Mucosa of rectum (tissue), 2 donors: ENCODE measurements at regions not wholly inside any gene's neighbourhood (a gene's known extent, or its start where the extent isn't known, plus 50 kb on each side); places are given as distances from the start of the nearest gene placed in this dataset.
"Not testable (repeated sequence)": the region's sequence is repeated elsewhere in the genome, so short reads cannot be mapped to it uniquely, and the experiment has no call there.

Experiments
- H3K27ac ChIP-seq, 2 donors: one replicate each; pipeline ENCODE4 v1.7.0; 2013; ENCODE audit warnings: inconsistent platforms in 2 of 2, low read depth in 2 of 2, low read length in 2 of 2
- H3K27me3 ChIP-seq, 2 donors: one replicate each; pipeline ENCODE4 v1.7.0; 2013; ENCODE audit warnings: low read length in 2 of 2; ENCODE audit not compliant: control insufficient read depth in 2 of 2, insufficient read depth in 2 of 2
- H3K36me3 ChIP-seq, 2 donors: one replicate each; pipeline ENCODE4 v1.7.0; 2013; ENCODE audit warnings: low read length in 2 of 2; ENCODE audit not compliant: control insufficient read depth in 2 of 2, insufficient read depth in 2 of 2
- H3K4me1 ChIP-seq, 2 donors: one replicate each; pipeline ENCODE4 v1.7.0; 2013; ENCODE audit warnings: low read length in 2 of 2, mild to moderate bottlenecking in 1 of 2; ENCODE audit not compliant: control insufficient read depth in 2 of 2, insufficient read depth in 2 of 2
- H3K4me3 ChIP-seq, 2 donors: one replicate each; pipeline ENCODE4 v1.7.0; 2013; ENCODE audit warnings: low read length in 2 of 2
- H3K9ac ChIP-seq, 2 donors: one replicate each; pipeline ENCODE4 v1.7.0; 2013; ENCODE audit warnings: low read length in 2 of 2, low read depth in 1 of 2, mild to moderate bottlenecking in 1 of 2
- H3K9me3 ChIP-seq, 2 donors: one replicate each; pipeline ENCODE4 v1.7.0; 2013; ENCODE audit warnings: low read length in 2 of 2; ENCODE audit not compliant: control insufficient read depth in 2 of 2
- donor health status: healthy.
- donor health status: Normal muscosa, but diverticular disease.

GRCh38 chr15:53160092-53160704 is 370.1 kb upstream of the ONECUT1 start:
- Histone ChIP-seq H3K9me3 (no peaks in the 10 kb centered on the region), H3K4me3 (no peak overlapping the region), H3K27ac (no peak overlapping the region), H3K9ac (no peak overlapping the region), H3K36me3 (no peaks in the 10 kb centered on the region), H3K4me1 (no peaks in the 10 kb centered on the region), H3K27me3 (no peaks in the 10 kb centered on the region)

GRCh38 chr15:53159458-53159857 is 369.3 kb upstream of the ONECUT1 start:
- Histone ChIP-seq H3K9me3 (no peaks in the 10 kb centered on the region), H3K4me1 (no peaks in the 10 kb centered on the region), H3K27ac (no peak overlapping the region), H3K36me3 (no peaks in the 10 kb centered on the region), H3K27me3 (no peaks in the 10 kb centered on the region), H3K4me3 (no peak overlapping the region), H3K9ac (no peak overlapping the region)

GRCh38 chr15:53158995-53159394 is 368.9 kb upstream of the ONECUT1 start:
- Histone ChIP-seq H3K9me3 (no peaks in the 10 kb centered on the region), H3K9ac (no peak overlapping the region), H3K4me3 (no peak overlapping the region), H3K4me1 (no peaks in the 10 kb centered on the region), H3K27ac (no peak overlapping the region), H3K27me3 (no peaks in the 10 kb centered on the region), H3K36me3 (no peaks in the 10 kb centered on the region)

GRCh38 chr15:53133255-53133850 is 343.2 kb upstream of the ONECUT1 start:
- no peak overlapping the region for H3K27ac ChIP-seq
- H3K27me3 ChIP-seq: no peaks in the 10 kb centered on the region
- no peak overlapping the region for H3K9ac ChIP-seq
- no peak overlapping the region for H3K4me3 ChIP-seq
- H3K4me1 ChIP-seq: no peaks in the 10 kb centered on the region
- H3K9me3 ChIP-seq: no peaks in the 10 kb centered on the region
- H3K36me3 ChIP-seq: no peaks in the 10 kb centered on the region

- Histone ChIP-seq H3K4me3 (no peak overlapping the region), H3K4me1 (no peaks in the 10 kb centered on the region), H3K27ac (no peak overlapping the region), H3K36me3 (no peaks in the 10 kb centered on the region), H3K9ac (no peak overlapping the region), H3K9me3 (no peaks in the 10 kb centered on the region), H3K27me3 (no peaks in the 10 kb centered on the region)
Observed at GRCh38 chr15:53130943-53131342, 340.8 kb upstream of the ONECUT1 start.

- Histone ChIP-seq H3K27ac (no peak overlapping the region), H3K9me3 (no peaks in the 10 kb centered on the region), H3K36me3 (no peaks in the 10 kb centered on the region), H3K27me3 (no peaks in the 10 kb centered on the region), H3K4me1 (no peaks in the 10 kb centered on the region), H3K4me3 (no peak overlapping the region), H3K9ac (no peak overlapping the region)
Observed at GRCh38 chr15:53129121-53129904, 339.2 kb upstream of the ONECUT1 start.

- Histone ChIP-seq H3K36me3 (no peaks in the 10 kb centered on the region), H3K27me3 (no peaks in the 10 kb centered on the region), H3K9ac (no peak overlapping the region), H3K27ac (no peak overlapping the region), H3K4me3 (no peak overlapping the region), H3K9me3 (no peaks in the 10 kb centered on the region), H3K4me1 (no peaks in the 10 kb centered on the region)
Observed at GRCh38 chr15:53128652-53129051, 338.5 kb upstream of the ONECUT1 start.

- H3K4me3 ChIP-seq: no peak overlapping the region
- no peaks in the 10 kb centered on the region for H3K9me3 ChIP-seq
- H3K9ac ChIP-seq: no peak overlapping the region
- no peaks in the 10 kb centered on the region for H3K36me3 ChIP-seq
- H3K27me3 ChIP-seq: no peaks in the 10 kb centered on the region
- no peak overlapping the region for H3K27ac ChIP-seq
- H3K4me1 ChIP-seq: no peaks in the 10 kb centered on the region
Observed at GRCh38 chr15:53126144-53126543, 336.0 kb upstream of the ONECUT1 start.

- Histone ChIP-seq H3K27me3 (no peaks in the 10 kb centered on the region), H3K9ac (no peak overlapping the region), H3K4me1 (no peaks in the 10 kb centered on the region), H3K36me3 (no peaks in the 10 kb centered on the region), H3K4me3 (no peak overlapping the region), H3K9me3 (no peaks in the 10 kb centered on the region), H3K27ac (no peak overlapping the region)
Observed at GRCh38 chr15:53122818-53123217, 332.7 kb upstream of the ONECUT1 start.

GRCh38 chr15:53116915-53117314 is 326.8 kb upstream of the ONECUT1 start:
- H3K4me1 ChIP-seq: peaks cover 10 to 17% of the 10 kb centered on the region in 2 donors
- H3K9me3 ChIP-seq, H3K36me3 ChIP-seq, H3K27ac ChIP-seq, H3K9ac ChIP-seq, H3K27me3 ChIP-seq, H3K4me3 ChIP-seq: not testable (repeated sequence)
